PFSK-1 (cell line): ENCODE measurements at regions not wholly inside any gene's neighbourhood (a gene's known extent, or its start where the extent isn't known, plus 50 kb on each side); places are given as distances from the start of the nearest gene placed in this dataset.

Source experiments
- POLR2AphosphoS5 ChIP-seq: IDR thresholded peaks from 2 replicates; pipeline ENCODE4 v1.6.1; 2012; ENCODE audit warnings: low read depth, mild to moderate bottlenecking, control low read depth, low read length, moderate library complexity
- REST ChIP-seq, 2 experiments: IDR thresholded peaks; 2 replicates each; pipeline versions ENCODE4 v1.6.1 to v1.8.0; 2011 to 2012; ENCODE audit warnings: low read depth in 2 of 2, low read length in 2 of 2, control low read depth in 1 of 2, inconsistent platforms in 1 of 2, mild to moderate bottlenecking in 1 of 2, moderate library complexity in 1 of 2; ENCODE audit not compliant: insufficient read depth in 1 of 2
- TAF1 ChIP-seq: IDR thresholded peaks from 2 replicates; pipeline ENCODE4 v1.6.1; 2012; ENCODE audit warnings: low read length, control low read depth, borderline replicate concordance; ENCODE audit not compliant: insufficient read depth

DNA sequence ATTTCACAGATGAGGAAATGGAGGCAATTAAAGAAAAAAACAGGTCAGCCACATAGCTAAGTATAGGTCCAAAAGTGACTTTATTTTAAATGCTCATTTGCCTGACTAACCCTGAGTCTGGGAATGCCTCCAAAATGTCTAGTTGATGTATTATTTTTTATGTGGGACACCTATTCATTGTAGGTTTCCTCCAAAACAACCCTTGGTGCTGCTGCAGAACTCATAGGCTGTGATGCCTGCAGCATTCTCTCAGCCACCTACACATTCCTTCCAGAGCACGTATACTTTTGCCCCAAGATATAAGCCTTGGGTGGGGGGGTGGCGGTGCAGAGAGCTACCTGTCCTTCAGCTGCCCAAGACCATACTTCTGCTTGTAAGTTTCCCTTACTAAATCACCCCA, 77.4 kb downstream of the MSX2 start:
- TF ChIP-seq POLR2AphosphoS5 (no peak), TAF1 (no peak), REST (IDR thresholded peaks at IDR 0.05; ENCODE audit: insufficient read depth in 1 of 2, low read depth in 2 of 2, low read length in 2 of 2) (no peak)
